K562 (cell line): ENCODE measurements at regions not wholly inside any gene's neighbourhood (a gene's known extent, or its start where the extent isn't known, plus 50 kb on each side); places are given as distances from the start of the nearest gene placed in this dataset.

Experiments
- ATAC-seq: fragments of 200-7000 bp; cut with Tn5 transposase; 3 replicates; pipeline ENCODE4 v1.9.1; 2020; ENCODE audit warnings: moderate library complexity
- BruUV-seq: library from RNA; stranded (reverse); fragments of 400-500 nt; replicated peaks from 2 replicates; lab custom pipeline; 2021; lab: Mats Ljungman, UMichigan
- CTCF ChIA-PET: fragments of 300-600 bp; formaldehyde crosslinking; extraction: SDS; loops from one replicate; lab custom pipeline; 2021; ENCODE audit warnings: low intra/inter-chr PET ratio; lab: Yijun Ruan, JAX
- POLR2A ChIA-PET: fragments of 300-600, 350-650 bp; sonication (Branson Sonifier 250); formaldehyde crosslinking; extraction: SDS; loops from one replicate; lab custom pipeline; 2021; ENCODE audit warnings: antibody characterized with exemption, inconsistent platforms; lab: Yijun Ruan, JAX
- DNase-seq, 4 experiments: peaks; one replicate each; pipeline versions ENCODE4 v3.0.0 to v3.0.0-alpha.2; 2011 to 2018; ENCODE audit warnings: low spot score in 3 of 4, mixed read lengths in 3 of 4; ENCODE audit errors: extremely low read depth in 1 of 4
- FAIRE-seq: peaks from 2 replicates; lab custom pipeline; 2011; peaks lifted over from hg19 to GRCh38; lab: Jason Lieb, UNC
- H2AFZ ChIP-seq: 2 replicates; pipeline ENCODE4 v1.6.0; 2011; ENCODE audit warnings: low read depth, low read length, control low read depth, inconsistent platforms
- H3K27ac ChIP-seq: fragments of 200-600 bp; 3 replicates; pipeline ENCODE4 v1.8.0; 2011; ENCODE audit warnings: low read depth, mild to moderate bottlenecking, control low read depth, inconsistent platforms, low read length, moderate library complexity, mixed read lengths; ENCODE audit errors: extremely low read depth
- H3K27me3 ChIP-seq, 2 experiments: fragments of 300-600 bp in 1 of 2; 2 replicates in 1 of 2; 3 replicates in 1 of 2; pipeline versions ENCODE4 v1.6.0 to v1.8.0; 2011; ENCODE audit warnings: inconsistent platforms in 2 of 2, low read length in 2 of 2, mild to moderate bottlenecking in 1 of 2, mixed read lengths in 1 of 2, moderate library complexity in 1 of 2; ENCODE audit not compliant: control insufficient read depth in 2 of 2, insufficient read depth in 2 of 2
- H3K36me3 ChIP-seq: fragments of 300-600 bp; 3 replicates; pipeline ENCODE4 v1.8.0; 2011; ENCODE audit warnings: mild to moderate bottlenecking, low read length, inconsistent platforms; ENCODE audit not compliant: control insufficient read depth, insufficient read depth
- H3K4me1 ChIP-seq, 2 experiments: fragments of 200-600 bp in 1 of 2; replicated peaks in 1 of 2; 2 replicates in 1 of 2; 3 replicates in 1 of 2; pipeline versions ENCODE4 v1.5.1 to v1.8.0; 2011; ENCODE audit warnings: inconsistent platforms in 2 of 2, low read length in 2 of 2, mild to moderate bottlenecking in 1 of 2, mixed read lengths in 1 of 2, moderate library complexity in 1 of 2; ENCODE audit not compliant: control insufficient read depth in 2 of 2, insufficient read depth in 2 of 2
- H3K4me2 ChIP-seq: 2 replicates; pipeline ENCODE4 v1.6.1; 2011; ENCODE audit warnings: low read length, control low read depth, inconsistent platforms, mixed read lengths; ENCODE audit not compliant: insufficient read depth
- H3K4me3 ChIP-seq: fragments of 200-600 bp; sonication (generic), shearing (Covaris generic); 2 replicates; pipeline ENCODE4 v1.5.1; 2016; ENCODE audit warnings: control low read depth, inconsistent platforms
- H3K79me2 ChIP-seq: fragments of 200-600 bp; 3 replicates; pipeline ENCODE4 v1.8.0; 2011; ENCODE audit warnings: low read length, inconsistent platforms; ENCODE audit not compliant: control insufficient read depth, insufficient read depth
- H3K9ac ChIP-seq, 2 experiments: 2 replicates each; pipeline versions ENCODE4 v1.6.0 to v1.6.1; 2011; ENCODE audit warnings: low read depth in 2 of 2, low read length in 2 of 2, control low read depth in 1 of 2, inconsistent platforms in 1 of 2, mild to moderate bottlenecking in 1 of 2, mixed read lengths in 1 of 2; ENCODE audit not compliant: insufficient read depth in 1 of 2
- H3K9me1 ChIP-seq: one replicate; pipeline ENCODE4 v1.6.0; 2011; ENCODE audit warnings: inconsistent platforms, mild to moderate bottlenecking, low read length, moderate library complexity; ENCODE audit not compliant: control insufficient read depth, insufficient read depth
- H3K9me3 ChIP-seq: replicated peaks from 2 replicates; pipeline ENCODE4 v1.5.1; 2011; ENCODE audit warnings: low read depth, low read length, inconsistent platforms; ENCODE audit not compliant: control insufficient read depth, insufficient read depth
- H4K20me1 ChIP-seq: replicated peaks from 2 replicates; pipeline ENCODE4 v1.6.1; 2011; ENCODE audit warnings: low read length, inconsistent platforms, mixed read lengths; ENCODE audit not compliant: control insufficient read depth, insufficient read depth
- CBX3 ChIP-seq, 2 experiments: IDR thresholded peaks; 1 replicate in 1 of 2; 2 replicates in 1 of 2; pipeline ENCODE4 v1.6.1; 2012; ENCODE audit warnings: inconsistent platforms in 2 of 2, low read length in 2 of 2, borderline replicate concordance in 1 of 2, control low read depth in 1 of 2
- CHD2 ChIP-seq: IDR thresholded peaks from 2 replicates; pipeline ENCODE4 v1.6.1; 2011; ENCODE audit warnings: low read depth, low read length
- FOXP1 ChIP-seq: sonication (generic); formaldehyde crosslinking; IDR thresholded peaks from 2 replicates; pipeline ENCODE4 v1.8.0; 2022; ENCODE audit warnings: mild to moderate bottlenecking, missing genetic modification reagents
- JUN ChIP-seq, 2 experiments: sonication (generic) in 1 of 2; formaldehyde crosslinking in 1 of 2; IDR thresholded peaks; 2 replicates each; pipeline versions ENCODE4 v1.6.1 to v1.8.0; 2012 to 2022; ENCODE audit warnings: borderline replicate concordance in 2 of 2, mild to moderate bottlenecking in 2 of 2, improper control_type of control experiment in 1 of 2, low read depth in 1 of 2, low read length in 1 of 2, missing genetic modification reagents in 1 of 2
- MED1 ChIP-seq: sonication (generic); formaldehyde crosslinking; IDR thresholded peaks from 2 replicates; pipeline ENCODE4 v1.8.1; 2023; ENCODE audit warnings: missing genetic modification reagents, borderline replicate concordance
- MTA1 ChIP-seq: fragments of 450-650 bp; IDR thresholded peaks from 2 replicates; pipeline ENCODE4 v1.6.1; 2017; ENCODE audit warnings: borderline replicate concordance
- NR2C1 ChIP-seq, 2 experiments: fragments of 450-650 bp; IDR thresholded peaks; 2 replicates each; pipeline ENCODE4 v1.6.1; 2017; ENCODE audit warnings: mild to moderate bottlenecking in 2 of 2, antibody characterized with exemption in 1 of 2, inconsistent platforms in 1 of 2, missing compliant biosample characterization in 1 of 2, missing genetic modification characterization in 1 of 2
- POLR3G ChIP-seq: IDR thresholded peaks from 2 replicates; pipeline ENCODE4 v1.6.1; 2011; ENCODE audit not compliant: insufficient read length, insufficient replicate concordance; ENCODE audit errors: extremely low read depth
- U2AF2 ChIP-seq: fragments of 200-400 bp; formaldehyde crosslinking; optimal IDR thresholded peaks from 2 replicates; pipeline ENCODE3; 2017; ENCODE audit warnings: low read depth, mild to moderate bottlenecking, low read length
- ZBTB7A ChIP-seq: IDR thresholded peaks from 2 replicates; pipeline ENCODE4 v1.6.1; 2011; ENCODE audit warnings: low read depth, mild to moderate bottlenecking, low read length, moderate library complexity, borderline replicate concordance; ENCODE audit not compliant: control insufficient read depth
- ZNF121 ChIP-seq: sonication (generic); formaldehyde crosslinking; conservative IDR thresholded peaks from 2 replicates; pipeline ENCODE4 v1.8.0; 2022; ENCODE audit warnings: missing genetic modification reagents
- ZNF184 ChIP-seq: sonication (generic); formaldehyde crosslinking; IDR thresholded peaks from 2 replicates; pipeline ENCODE4 v1.5.0; 2020; ENCODE audit warnings: missing genetic modification reagents
- ZNF830 ChIP-seq: fragments of 250-450 bp; sonication (Bioruptor Pico); IDR thresholded peaks from 2 replicates; pipeline ENCODE4 v1.5.0; 2021; ENCODE audit warnings: mild to moderate bottlenecking
- WGBS: fragments of 100-300 bp; shearing (Covaris generic); methylation state at CpG from one replicate; pipeline ENCODE4 v1.1.6; 2016; ENCODE audit warnings: low coverage, mixed read lengths; ENCODE audit not compliant: insufficient coverage; ENCODE audit errors: missing lambda C conversion rate; 5-methylcytosine and 5-hydroxymethylcytosine counted together
- in situ Hi-C: fragments of 300-500 bp; cut with MboI; formaldehyde crosslinking; loops from 4 replicates; pipeline ENCODE4 v1.15.0; 2018; ENCODE audit warnings: inconsistent platforms, mixed read lengths
- intact Hi-C: fragments of 100-400 bp; cut with micrococcal nuclease; formaldehyde crosslinking; loops from 2 replicates; pipeline ENCODE4 v1.14.2; 2022
- TF ChIP-seq, protein P1 (sequence below): fragments of 450-650 bp; IDR thresholded peaks from 2 replicates; pipeline ENCODE4 v1.6.1; 2018; ENCODE audit warnings: mild to moderate bottlenecking, low read depth; ENCODE audit not compliant: partially characterized antibody
- TF ChIP-seq, protein P2 (sequence below): fragments of 250-450 bp; sonication (Bioruptor Pico); IDR thresholded peaks from 2 replicates; pipeline ENCODE4 v1.5.0; 2020; ENCODE audit warnings: mild to moderate bottlenecking
- TF ChIP-seq, protein P3 (sequence below): fragments of 250-450 bp; sonication (Bioruptor Pico); IDR thresholded peaks from 2 replicates; pipeline ENCODE4 v1.8.0; 2021; ENCODE audit warnings: mild to moderate bottlenecking, moderate library complexity

GRCh38 chr4:58760100-58760499 is 1649.9 kb upstream of the IGFBP7 start (continued):
- TF ChIP-seq, protein P1, sequence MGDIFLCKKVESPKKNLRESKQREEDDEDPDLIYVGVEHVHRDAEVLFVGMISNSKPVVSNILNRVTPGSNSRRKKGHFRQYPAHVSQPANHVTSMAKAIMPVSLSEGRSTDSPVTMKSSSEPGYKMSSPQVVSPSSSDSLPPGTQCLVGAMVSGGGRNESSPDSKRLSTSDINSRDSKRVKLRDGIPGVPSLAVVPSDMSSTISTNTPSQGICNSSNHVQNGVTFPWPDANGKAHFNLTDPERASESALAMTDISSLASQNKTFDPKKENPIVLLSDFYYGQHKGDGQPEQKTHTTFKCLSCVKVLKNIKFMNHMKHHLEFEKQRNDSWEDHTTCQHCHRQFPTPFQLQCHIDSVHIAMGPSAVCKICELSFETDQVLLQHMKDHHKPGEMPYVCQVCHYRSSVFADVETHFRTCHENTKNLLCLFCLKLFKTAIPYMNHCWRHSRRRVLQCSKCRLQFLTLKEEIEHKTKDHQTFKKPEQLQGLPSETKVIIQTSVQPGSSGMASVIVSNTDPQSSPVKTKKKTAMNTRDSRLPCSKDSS: no peak
- no peak for TF ChIP-seq ZNF830 (CRISPR knock-in tag)
- TF ChIP-seq, all 486 proteins: peak for 0

- no peak overlapping the region for H3K4me3 ChIP-seq
- 2% methylated on average over 8 of the region's 8 CpGs for WGBS
- CTCF ChIA-PET: no interaction called here
- H3K9me1 ChIP-seq: no peaks in the 10 kb centered on the region
- DNase-seq (no peak), ATAC-seq (no peak), FAIRE-seq (no peak)
- H3K4me1 ChIP-seq: no peaks in the 10 kb centered on the region
- BruUV-seq: no TSS peak
- H3K4me2 ChIP-seq: no peak overlapping the region
- no peak overlapping the region for H2AFZ ChIP-seq
- TF ChIP-seq POLR3G: no peak
- TF ChIP-seq ZBTB7A: no peak
- no peak for TF ChIP-seq MED1 (CRISPR knock-in tag)
- no peak for TF ChIP-seq NR2C1 (IDR thresholded peaks at IDR 0.05)
- no peak for TF ChIP-seq NR2C1 (tag; IDR thresholded peaks at IDR 0.05)
- no peak for TF ChIP-seq U2AF2
- TF ChIP-seq FOXP1 (CRISPR knock-in tag): no peak
- TF ChIP-seq, protein P2, sequence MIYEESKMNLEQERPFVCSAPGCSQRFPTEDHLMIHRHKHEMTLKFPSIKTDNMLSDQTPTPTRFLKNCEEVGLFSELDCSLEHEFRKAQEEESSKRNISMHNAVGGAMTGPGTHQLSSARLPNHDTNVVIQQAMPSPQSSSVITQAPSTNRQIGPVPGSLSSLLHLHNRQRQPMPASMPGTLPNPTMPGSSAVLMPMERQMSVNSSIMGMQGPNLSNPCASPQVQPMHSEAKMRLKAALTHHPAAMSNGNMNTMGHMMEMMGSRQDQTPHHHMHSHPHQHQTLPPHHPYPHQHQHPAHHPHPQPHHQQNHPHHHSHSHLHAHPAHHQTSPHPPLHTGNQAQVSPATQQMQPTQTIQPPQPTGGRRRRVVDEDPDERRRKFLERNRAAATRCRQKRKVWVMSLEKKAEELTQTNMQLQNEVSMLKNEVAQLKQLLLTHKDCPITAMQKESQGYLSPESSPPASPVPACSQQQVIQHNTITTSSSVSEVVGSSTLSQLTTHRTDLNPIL: no peak
- no peak for TF ChIP-seq ZNF184 (CRISPR knock-in tag)
- TF ChIP-seq, protein P3, sequence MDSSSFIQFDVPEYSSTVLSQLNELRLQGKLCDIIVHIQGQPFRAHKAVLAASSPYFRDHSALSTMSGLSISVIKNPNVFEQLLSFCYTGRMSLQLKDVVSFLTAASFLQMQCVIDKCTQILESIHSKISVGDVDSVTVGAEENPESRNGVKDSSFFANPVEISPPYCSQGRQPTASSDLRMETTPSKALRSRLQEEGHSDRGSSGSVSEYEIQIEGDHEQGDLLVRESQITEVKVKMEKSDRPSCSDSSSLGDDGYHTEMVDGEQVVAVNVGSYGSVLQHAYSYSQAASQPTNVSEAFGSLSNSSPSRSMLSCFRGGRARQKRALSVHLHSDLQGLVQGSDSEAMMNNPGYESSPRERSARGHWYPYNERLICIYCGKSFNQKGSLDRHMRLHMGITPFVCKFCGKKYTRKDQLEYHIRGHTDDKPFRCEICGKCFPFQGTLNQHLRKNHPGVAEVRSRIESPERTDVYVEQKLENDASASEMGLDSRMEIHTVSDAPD (CRISPR knock-in tag): no peak
- no peak for TF ChIP-seq CHD2
- no peak for TF ChIP-seq ZNF121 (CRISPR knock-in tag)
- TF ChIP-seq MTA1: no peak
- TF ChIP-seq JUN (IDR thresholded peaks at IDR 0.05; ENCODE audit: borderline replicate concordance, low read depth, low read length): no peak
- TF ChIP-seq JUN (CRISPR knock-in tag; IDR thresholded peaks at IDR 0.05; ENCODE audit: borderline replicate concordance): no peak
- no peak for TF ChIP-seq CBX3 (IDR thresholded peaks at IDR 0.05; ENCODE audit: borderline replicate concordance in 1 of 2, low read length in 2 of 2)
- TF ChIP-seq, all 486 proteins: peak for 0
- POLR2A ChIA-PET: no interaction called here
- Histone ChIP-seq H3K27me3 (no peaks in the 10 kb centered on the region), H3K79me2 (no peaks in the 10 kb centered on the region), H3K27ac (no peak overlapping the region), H3K9me3 (no peaks in the 10 kb centered on the region), H4K20me1 (no peaks in the 10 kb centered on the region), H3K36me3 (no peaks in the 10 kb centered on the region), H3K9ac (no peak overlapping the region)
- intact Hi-C loops (no loop called here), in situ Hi-C loops (no loop called here)
Observed at GRCh38 chr4:58749206-58749605, 1639.0 kb upstream of the IGFBP7 start.
